IPS-NIHi7 (cell line): ENCODE measurements at regions not wholly inside any gene's neighbourhood (a gene's known extent, or its start where the extent isn't known, plus 50 kb on each side); places are given as distances from the start of the nearest gene placed in this dataset.
A peak's percentile ranks its signal among the peaks of the same experiment; 100 is the strongest.
"Not testable (repeated sequence)": the region's sequence is repeated elsewhere in the genome, so short reads cannot be mapped to it uniquely, and the experiment has no call there.

Experiments used
- DNase-seq: peaks from one replicate; pipeline ENCODE4 v3.0.0; 2012; ENCODE audit warnings: mixed read lengths; ENCODE audit errors: extremely low spot score

DNA sequence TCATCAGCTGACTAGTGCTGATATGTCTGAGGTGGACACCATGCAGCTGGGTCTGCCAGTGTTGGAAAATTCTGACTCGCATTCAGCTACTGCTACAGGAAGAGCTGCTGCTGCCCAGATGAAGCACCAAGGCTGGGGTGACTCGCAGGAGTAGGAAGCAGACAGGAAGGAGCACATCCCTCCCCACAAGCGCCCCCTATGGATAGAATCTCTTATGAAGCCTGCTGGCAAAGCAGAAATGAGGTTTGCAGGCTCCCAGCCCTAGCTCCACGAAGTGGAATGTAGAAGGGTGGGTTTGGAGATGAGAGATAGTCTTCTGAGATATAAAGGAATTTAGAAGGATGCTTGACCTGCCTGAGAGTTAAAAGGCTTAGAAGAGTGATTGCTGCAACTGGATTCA is 443.0 kb downstream of the ACTL7B start:
- peak; percentile 61 for DNase-seq

- DNase-seq = no peak
Observed at GRCh38 chr9:108411632-108412031, 444.2 kb downstream of the ACTL7B start.

GRCh38 chr9:108410161-108410560 is 445.6 kb downstream of the ACTL7B start:
- DNase-seq = no peak

GRCh38 chr9:108400297-108400696 is 455.5 kb downstream of the ACTL7B start:
- no peak for DNase-seq

GRCh38 chr9:108399851-108400250 is 455.9 kb downstream of the ACTL7B start:
- no peak for DNase-seq

GRCh38 chr9:108397286-108397685 is 458.5 kb downstream of the ACTL7B start:
- DNase-seq = no peak

DNA sequence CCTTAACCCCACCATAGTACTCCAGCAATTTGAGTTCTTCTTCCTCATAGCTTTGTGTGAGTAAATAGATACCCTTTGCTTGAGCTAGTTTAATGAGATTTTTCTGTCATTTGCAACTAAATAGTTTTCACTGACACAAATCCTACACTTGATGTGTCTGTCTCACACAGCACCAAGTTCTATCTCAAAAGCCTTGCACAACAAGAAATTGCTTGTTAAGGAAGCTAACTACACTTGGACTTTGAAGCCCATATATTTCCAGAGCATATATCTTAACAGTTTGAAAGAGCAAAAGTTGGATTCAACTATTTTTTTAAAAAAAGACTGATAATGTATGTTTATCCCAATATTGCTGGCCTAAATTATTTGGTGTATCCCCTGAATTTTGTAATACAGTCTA is 459.2 kb downstream of the ACTL7B start:
- DNase-seq = no peak

DNA sequence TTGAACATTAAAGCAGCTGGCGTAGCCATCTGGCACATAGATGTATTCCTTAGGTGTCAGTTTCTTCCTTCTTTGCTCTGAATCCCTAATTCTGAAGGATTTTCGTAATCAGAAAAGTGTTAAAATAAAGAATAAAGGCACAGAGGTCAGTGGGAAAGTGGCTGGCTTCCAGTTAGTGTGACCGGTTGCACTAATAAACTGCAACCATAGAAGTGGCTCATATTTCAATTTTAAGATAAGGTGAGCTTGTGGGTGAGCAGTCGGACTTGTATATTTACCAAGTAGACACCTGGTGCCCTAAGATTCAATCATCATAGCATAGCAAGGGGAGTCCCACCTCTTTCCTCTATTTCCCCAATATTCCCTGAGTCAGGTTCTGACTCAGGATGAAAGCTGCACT is 459.6 kb downstream of the ACTL7B start:
- DNase-seq = no peak

DNA sequence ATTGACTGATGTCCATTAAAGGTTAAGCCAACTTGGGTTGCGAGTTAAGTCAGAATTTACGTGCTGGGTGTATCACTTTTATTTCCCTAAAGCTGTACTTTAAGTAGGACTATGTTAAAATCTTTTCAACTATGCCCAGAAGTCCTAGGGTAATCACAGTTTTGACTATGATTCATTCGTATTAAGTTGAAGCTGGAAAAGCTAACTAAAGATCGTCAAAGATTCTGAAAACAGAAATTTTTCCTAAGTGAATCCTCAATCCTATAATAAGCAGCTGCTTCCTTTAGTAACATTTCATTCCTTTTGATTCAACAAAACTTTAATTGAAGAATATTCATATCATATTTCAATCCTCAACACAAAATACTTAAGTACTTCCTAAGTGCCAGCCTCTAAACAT is 460.4 kb downstream of the ACTL7B start:
- DNase-seq = no peak

- no peak for DNase-seq
Observed at GRCh38 chr9:108394726-108395125, 461.1 kb downstream of the ACTL7B start.

DNA sequence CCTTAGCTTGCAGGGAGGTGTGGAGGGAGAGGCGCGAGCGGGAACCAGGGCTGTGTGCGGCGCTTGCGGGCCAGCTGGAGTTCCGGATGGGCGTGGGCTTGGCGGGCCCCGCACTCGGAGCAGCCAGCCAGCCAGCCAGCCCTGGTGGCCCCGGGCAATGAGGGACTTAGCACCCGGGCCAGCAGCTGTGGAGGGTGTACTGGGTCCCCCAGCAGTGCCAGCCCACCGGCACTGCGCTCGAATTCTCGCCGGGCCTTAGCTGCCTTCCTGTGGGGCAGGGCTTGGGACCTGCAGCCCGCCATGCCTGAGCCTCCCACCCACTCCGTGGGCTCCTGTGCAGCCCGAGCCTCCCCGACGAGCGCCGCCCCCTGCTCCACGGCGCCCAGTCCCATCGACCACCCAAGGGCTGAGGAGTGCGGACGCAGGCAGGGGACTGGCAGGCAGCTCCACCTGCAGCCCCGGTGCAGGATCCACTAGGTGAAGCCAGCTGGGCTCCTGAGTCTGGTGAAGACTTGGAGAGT is 462.2 kb downstream of the ACTL7B start:
- DNase-seq = not testable (repeated sequence)

DNA sequence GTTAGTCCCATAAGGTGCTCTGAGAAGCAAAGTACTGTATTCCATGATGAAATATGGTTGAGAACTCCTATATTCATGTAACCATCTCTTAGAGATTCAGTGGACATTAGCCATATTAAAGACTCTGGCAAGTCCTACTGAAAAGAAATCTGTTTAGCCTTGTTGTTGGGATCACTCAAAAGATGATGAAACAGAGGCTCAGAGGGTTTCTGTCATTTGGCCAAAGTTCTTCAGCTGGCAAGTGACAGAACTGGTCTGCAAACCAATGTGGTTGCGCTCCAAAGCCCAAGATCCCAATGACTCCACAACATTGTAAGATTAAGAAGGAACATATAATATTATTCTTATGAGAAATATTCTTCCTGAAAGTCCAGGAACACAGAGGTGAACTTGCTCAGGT is 462.9 kb downstream of the ACTL7B start:
- DNase-seq = no peak

- DNase-seq = no peak
Observed at GRCh38 chr9:108389056-108389455, 466.7 kb downstream of the ACTL7B start.

GRCh38 chr9:108386859-108387384 is 468.9 kb downstream of the ACTL7B start:
- DNase-seq = no peak

DNA sequence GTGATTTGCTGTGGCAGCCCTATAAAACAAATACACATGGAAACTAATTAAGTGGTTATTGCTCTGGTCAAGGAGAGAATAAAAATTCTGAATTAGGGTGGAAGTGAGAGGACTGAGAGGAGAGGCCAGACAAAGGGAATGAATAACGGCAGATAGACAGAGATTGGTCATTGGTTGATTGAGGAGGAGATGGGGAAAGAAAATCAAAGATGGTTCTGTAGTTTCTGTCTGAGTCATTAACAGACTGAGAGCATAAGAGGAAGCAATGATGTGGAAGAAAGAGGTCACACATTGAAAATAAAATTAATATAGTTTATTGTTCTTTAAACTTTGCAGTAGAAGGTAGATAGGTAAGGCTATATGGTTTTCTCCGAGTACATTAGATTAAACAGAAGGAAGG is 469.8 kb downstream of the ACTL7B start:
- no peak for DNase-seq

- DNase-seq = no peak
Observed at GRCh38 chr9:108383796-108384195, 472.0 kb downstream of the ACTL7B start.

DNA sequence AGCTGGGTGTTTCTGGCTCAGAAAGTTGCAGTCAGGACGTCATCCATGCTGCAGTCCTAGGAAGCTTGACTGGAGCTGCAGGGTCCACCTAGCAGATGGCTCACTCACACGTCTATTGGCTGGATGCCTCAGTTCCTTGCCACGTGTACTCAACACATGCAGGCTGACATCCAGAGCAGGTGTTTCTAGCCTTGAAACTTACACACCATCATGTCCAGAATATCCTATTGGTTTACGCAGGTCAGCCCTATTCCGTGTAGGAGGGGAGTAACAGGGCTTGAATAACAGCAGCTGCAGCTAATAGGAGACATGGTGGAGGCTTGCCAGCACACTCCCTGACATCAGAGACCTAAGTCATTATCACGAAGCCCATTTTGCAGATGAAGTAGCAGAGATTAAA is 473.5 kb downstream of the ACTL7B start:
- no peak for DNase-seq

DNA sequence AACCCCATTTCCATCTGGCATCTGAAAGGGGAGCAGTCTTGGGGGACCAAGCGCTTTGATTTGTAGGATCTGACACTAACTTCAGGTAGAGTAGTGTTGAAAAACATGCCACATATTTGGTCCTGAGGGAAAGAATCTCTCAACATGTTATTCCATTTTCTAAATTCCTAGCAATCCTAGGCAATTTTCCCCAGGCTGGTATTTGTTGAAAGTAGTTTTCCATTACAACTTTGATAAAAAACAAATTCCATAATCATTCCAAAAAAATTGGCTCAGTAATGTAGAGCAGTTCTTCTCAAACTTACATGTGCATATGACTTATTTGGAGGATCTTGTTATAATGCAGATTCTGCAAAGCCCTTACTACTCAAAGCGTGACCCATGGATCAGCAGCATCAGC is 477.9 kb downstream of the ACTL7B start:
- no peak for DNase-seq

GRCh38 chr9:108377382-108377781 is 478.4 kb downstream of the ACTL7B start:
- no peak for DNase-seq

- DNase-seq = no peak
Observed at GRCh38 chr9:108376140-108376539, 479.6 kb downstream of the ACTL7B start.

GRCh38 chr9:108374626-108375025 is 481.2 kb downstream of the ACTL7B start:
- no peak for DNase-seq

DNA sequence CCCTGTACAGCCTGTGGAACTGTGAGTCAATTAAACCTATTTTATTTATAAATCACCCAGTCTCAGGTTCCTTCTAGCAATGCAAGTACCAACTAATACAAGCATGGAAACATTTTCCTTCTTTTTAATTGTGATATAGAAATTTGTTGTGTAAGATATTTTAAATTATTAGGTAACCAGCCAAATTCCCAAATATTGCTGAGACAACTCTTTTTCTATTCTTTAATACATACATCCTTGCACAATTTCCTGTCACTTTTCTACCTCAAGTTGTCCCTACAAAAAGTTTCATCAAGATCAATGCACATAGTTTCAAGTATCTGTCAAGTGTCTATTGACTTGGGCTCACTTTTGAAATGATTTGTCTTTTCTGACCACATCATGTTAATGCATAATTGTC is 488.6 kb downstream of the ACTL7B start:
- no peak for DNase-seq

DNA sequence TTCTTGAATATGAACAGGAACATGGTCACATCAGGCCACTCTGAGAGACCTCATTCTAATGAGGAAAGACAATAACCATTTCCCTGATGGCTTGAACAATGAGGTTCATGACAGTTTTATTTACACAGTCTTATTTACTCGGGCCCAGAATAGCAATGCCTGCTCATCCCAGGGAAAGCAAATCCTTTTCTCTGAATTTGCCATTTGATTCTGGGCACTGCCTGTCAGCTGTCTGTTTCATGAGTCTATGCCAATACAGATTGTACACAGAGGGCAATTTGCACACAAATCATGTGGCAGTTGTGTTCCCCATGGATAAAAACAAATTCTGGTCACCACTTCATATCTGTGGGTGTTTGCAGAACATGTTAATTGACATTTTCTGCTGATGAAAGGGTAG is 492.5 kb downstream of the ACTL7B start:
- no peak for DNase-seq

GRCh38 chr9:108360304-108360703 is 495.5 kb downstream of the ACTL7B start:
- DNase-seq = no peak
